Activated CD4-positive, CD25-positive, alpha-beta regulatory T cell (primary cell): ENCODE measurements at regions not wholly inside any gene's neighbourhood (a gene's known extent, or its start where the extent isn't known, plus 50 kb on each side); places are given as distances from the start of the nearest gene placed in this dataset.

ENCODE experiments used
- DNase-seq, 4 experiments: peaks; one replicate each; lab custom pipeline; 2025; lab: John Stamatoyannopoulos, UW

GRCh38 chr13:109593230-109593629, 193.2 kb downstream of the IRS2 start:
- DNase-seq, result no peak

GRCh38 chr13:109592770-109593169, 193.6 kb downstream of the IRS2 start:
- no peak for DNase-seq

GRCh38 chr13:109587689-109588088, 198.7 kb downstream of the IRS2 start:
- no peak for DNase-seq

GRCh38 chr13:109586509-109587346, 199.7 kb downstream of the IRS2 start:
- DNase-seq, result no peak

GRCh38 chr13:109584844-109585361, 201.5 kb downstream of the IRS2 start:
- DNase-seq, result no peak

GRCh38 chr13:109577191-109577700, 209.1 kb downstream of the IRS2 start:
- no peak for DNase-seq

- no peak for DNase-seq
These were observed 210.0 kb downstream of the IRS2 start for GRCh38 chr13:109576331-109576813.

GRCh38 chr13:109575821-109576220, 210.6 kb downstream of the IRS2 start:
- DNase-seq, result no peak

- no peak for DNase-seq
These were observed 214.0 kb downstream of the IRS2 start for GRCh38 chr13:109572389-109572788.

- no peak for DNase-seq
These were observed 216.2 kb downstream of the IRS2 start for GRCh38 chr13:109569958-109570711.

- no peak for DNase-seq
These were observed 218.0 kb downstream of the IRS2 start for GRCh38 chr13:109568339-109568818.

GRCh38 chr13:109567315-109567714, 219.1 kb downstream of the IRS2 start:
- no peak for DNase-seq

GRCh38 chr13:109565877-109566276, 220.5 kb downstream of the IRS2 start:
- no peak for DNase-seq

GRCh38 chr13:109548374-109548773, 238.0 kb downstream of the IRS2 start:
- no peak for DNase-seq

- DNase-seq, result no peak
These were observed 238.4 kb downstream of the IRS2 start for GRCh38 chr13:109547942-109548341.

GRCh38 chr13:109545931-109546330, 240.5 kb downstream of the IRS2 start:
- no peak for DNase-seq

- no peak for DNase-seq
These were observed 245.3 kb downstream of the IRS2 start for GRCh38 chr13:109541081-109541480.

GRCh38 chr13:109537584-109537983, 248.8 kb downstream of the IRS2 start:
- no peak for DNase-seq

- no peak for DNase-seq
These were observed 253.0 kb downstream of the IRS2 start for GRCh38 chr13:109533350-109533749.

GRCh38 chr13:109529964-109530363, 256.4 kb downstream of the IRS2 start:
- no peak for DNase-seq

GRCh38 chr13:109521719-109522118, 264.7 kb downstream of the IRS2 start:
- no peak for DNase-seq

- no peak for DNase-seq
These were observed 268.9 kb downstream of the IRS2 start for GRCh38 chr13:109517517-109517916.
